IMR-90 (cell line): ENCODE measurements at regions not wholly inside any gene's neighbourhood (a gene's known extent, or its start where the extent isn't known, plus 50 kb on each side); places are given as distances from the start of the nearest gene placed in this dataset.

ENCODE experiments used
- ATAC-seq: fragments of 200-7000 bp; cut with Tn5 transposase; 2 replicates; pipeline ENCODE4 v1.9.1; 2020; ENCODE audit warnings: low read depth, mild to moderate bottlenecking, moderate library complexity
- BruUV-seq: library from RNA; stranded (reverse); fragments of 400-500 nt; replicated peaks from 2 replicates; lab custom pipeline; 2021; lab: Mats Ljungman, UMichigan
- CTCF ChIA-PET: fragments of 300-600 bp; formaldehyde crosslinking; extraction: SDS; loops from one replicate; lab custom pipeline; 2021; ENCODE audit warnings: antibody characterized with exemption; lab: Yijun Ruan, JAX
- POLR2A ChIA-PET: fragments of 300-600 bp; sonication (Branson Sonifier 250); formaldehyde crosslinking; loops from one replicate; lab custom pipeline; 2022; ENCODE audit warnings: antibody characterized with exemption; ENCODE audit not compliant: unreplicated experiment; lab: Charles Lee
- DNase-seq: peaks from one replicate; pipeline ENCODE4 v3.0.0; 2013
- H2AFZ ChIP-seq: replicated peaks from 2 replicates; pipeline ENCODE3; 2013; ENCODE audit warnings: low read length, mild to moderate bottlenecking; ENCODE audit not compliant: poor library complexity
- H2AK5ac ChIP-seq: 2 replicates; pipeline ENCODE4 v1.6.1; 2013; ENCODE audit warnings: low read depth, low read length, inconsistent platforms
- H2AK9ac ChIP-seq: replicated peaks from 2 replicates; pipeline ENCODE3; 2013; ENCODE audit warnings: mild to moderate bottlenecking, low read depth, low read length, moderate library complexity; ENCODE audit not compliant: poor library complexity
- H2BK120ac ChIP-seq: 2 replicates; pipeline ENCODE4 v1.6.1; 2013; ENCODE audit warnings: low read depth, low read length, inconsistent platforms
- H2BK15ac ChIP-seq: 3 replicates; pipeline ENCODE4 v1.6.1; 2013; ENCODE audit warnings: low read depth, low read length, inconsistent platforms
- H2BK20ac ChIP-seq: 2 replicates; pipeline ENCODE4 v1.6.1; 2013; ENCODE audit warnings: low read depth, mild to moderate bottlenecking, inconsistent platforms, low read length, moderate library complexity
- H2BK5ac ChIP-seq: 2 replicates; pipeline ENCODE4 v1.6.1; 2013; ENCODE audit warnings: mild to moderate bottlenecking, low read depth, low read length, inconsistent platforms; ENCODE audit not compliant: poor library complexity, severe bottlenecking
- H3K14ac ChIP-seq: replicated peaks from 2 replicates; pipeline ENCODE4 v1.6.1; 2013; ENCODE audit warnings: low read depth, low read length, inconsistent platforms
- H3K18ac ChIP-seq: 2 replicates; pipeline ENCODE4 v1.6.1; 2013; ENCODE audit warnings: low read depth, low read length, control low read depth
- H3K23ac ChIP-seq: 2 replicates; pipeline ENCODE4 v1.6.1; 2013; ENCODE audit warnings: low read depth, low read length, inconsistent platforms
- H3K27ac ChIP-seq: 2 replicates; pipeline ENCODE4 v1.5.1; 2013; ENCODE audit warnings: mild to moderate bottlenecking, control low read depth, low read length; ENCODE audit not compliant: insufficient read depth
- H3K27me3 ChIP-seq: 2 replicates; pipeline ENCODE4 v1.6.1; 2013; ENCODE audit warnings: low read length; ENCODE audit not compliant: control insufficient read depth, insufficient read depth
- H3K36me3 ChIP-seq: 2 replicates; pipeline ENCODE4 v1.6.1; 2013; ENCODE audit warnings: low read length, mixed read lengths; ENCODE audit not compliant: control insufficient read depth, insufficient read depth
- H3K4ac ChIP-seq: 2 replicates; pipeline ENCODE4 v1.6.1; 2013; ENCODE audit warnings: low read depth, low read length, inconsistent platforms
- H3K4me1 ChIP-seq: 2 replicates; pipeline ENCODE4 v1.6.1; 2013; ENCODE audit warnings: low read length, mixed read lengths; ENCODE audit not compliant: control insufficient read depth, insufficient read depth
- H3K4me2 ChIP-seq: 2 replicates; pipeline ENCODE4 v1.6.1; 2013; ENCODE audit warnings: low read depth, mild to moderate bottlenecking, control low read depth, low read length, moderate library complexity
- H3K4me3 ChIP-seq: 2 replicates; pipeline ENCODE4 v1.5.1; 2013; ENCODE audit warnings: low read depth, mild to moderate bottlenecking, control low read depth, low read length, moderate library complexity; ENCODE audit not compliant: insufficient read depth
- H3K56ac ChIP-seq: 2 replicates; pipeline ENCODE4 v1.6.1; 2013; ENCODE audit warnings: low read length, inconsistent platforms; ENCODE audit not compliant: insufficient read depth; ENCODE audit errors: extremely low read depth
- H3K79me1 ChIP-seq, 2 experiments: 2 replicates each; pipeline ENCODE4 v1.6.1; 2013; ENCODE audit warnings: low read length in 2 of 2, inconsistent platforms in 1 of 2, low read depth in 1 of 2
- H3K9ac ChIP-seq: 2 replicates; pipeline ENCODE4 v1.6.1; 2013; ENCODE audit warnings: low read depth, low read length, control low read depth
- H3K9me1 ChIP-seq: 2 replicates; pipeline ENCODE4 v1.6.1; 2013; ENCODE audit warnings: low read length, inconsistent platforms; ENCODE audit not compliant: insufficient read depth
- H3K9me3 ChIP-seq: 2 replicates; pipeline ENCODE4 v1.6.1; 2013; ENCODE audit warnings: low read length; ENCODE audit not compliant: control insufficient read depth, insufficient read depth
- H4K20me1 ChIP-seq: 2 replicates; pipeline ENCODE4 v1.6.1; 2013; ENCODE audit warnings: low read length, inconsistent platforms; ENCODE audit not compliant: insufficient read depth
- H4K5ac ChIP-seq: 2 replicates; pipeline ENCODE4 v1.6.1; 2013; ENCODE audit warnings: mild to moderate bottlenecking, low read depth, low read length, control low read depth
- H4K8ac ChIP-seq, 2 experiments: 2 replicates each; pipeline ENCODE4 v1.6.1; 2013; ENCODE audit warnings: low read depth in 2 of 2, low read length in 2 of 2, control low read depth in 1 of 2, inconsistent platforms in 1 of 2
- H4K91ac ChIP-seq: 2 replicates; pipeline ENCODE4 v1.6.1; 2013; ENCODE audit warnings: low read depth, low read length, inconsistent platforms; ENCODE audit not compliant: insufficient read depth
- MAFK ChIP-seq: IDR thresholded peaks from 2 replicates; pipeline ENCODE4 v1.6.1; 2012; ENCODE audit warnings: low read depth, low read length, improper control_type of control experiment
- SMC3 ChIP-seq: fragments of 150-350 bp; IDR thresholded peaks from 2 replicates; pipeline ENCODE4 v1.6.1; 2016; ENCODE audit warnings: low read depth, mild to moderate bottlenecking, antibody characterized with exemption, low read length, moderate library complexity
- dilution Hi-C: fragments of 300-500 bp; cut with HindIII; formaldehyde crosslinking; loops from one replicate; pipeline ENCODE4 v1.14.3; 2018; ENCODE audit warnings: low sequenced_read_pairs; ENCODE audit not compliant: unreplicated experiment
- in situ Hi-C: fragments of 300-500 bp; cut with MboI; formaldehyde crosslinking; loops from 3 replicates; pipeline ENCODE4 v1.14.3; 2019; ENCODE audit warnings: low sequenced_read_pairs, inconsistent platforms, mixed read lengths
- intact Hi-C: fragments of 100-400 bp; cut with micrococcal nuclease; formaldehyde crosslinking; loops from 2 replicates; pipeline ENCODE4 v1.10.0; 2022

- no peak overlapping the region for H3K27ac ChIP-seq
- no peak overlapping the region for H2BK20ac ChIP-seq
- ATAC-seq (peak; percentile 37), DNase-seq (peak; percentile 77)
- no peak overlapping the region for H3K9ac ChIP-seq
- no peak overlapping the region for H2BK15ac ChIP-seq
- dilution Hi-C loops: no loop called here
- CTCF ChIA-PET: interaction anchor here (0.6 to 1.0 kb wide), 6 partner anchors 15 to 572 kb away, joined by 3 to 6 read pairs (median 4); no protein-coding TSS in a partner anchor
- no TSS peak for BruUV-seq
- no peak overlapping the region for H3K4me2 ChIP-seq
- no peak overlapping the region for H3K18ac ChIP-seq
- no peak overlapping the region for H3K4me3 ChIP-seq
- H3K27me3 ChIP-seq: no peaks in the 10 kb centered on the region
- no peak overlapping the region for H4K5ac ChIP-seq
- H4K91ac ChIP-seq: no peak overlapping the region
- intact Hi-C loops: no loop called here
- H3K9me1 ChIP-seq: peaks cover 14% of the 10 kb centered on the region
- H4K20me1 ChIP-seq: peaks cover 20% of the 10 kb centered on the region
- H3K4ac ChIP-seq: no peak overlapping the region
- no peak overlapping the region for H3K14ac ChIP-seq
- POLR2A ChIA-PET: no interaction called here
- H3K79me1 ChIP-seq: peaks cover 6 to 64% of the 10 kb centered on the region in 2 experiments; a peak in 2 of 4 replicates
- in situ Hi-C loops: no loop called here
- H3K56ac ChIP-seq: no peak overlapping the region
- H3K9me3 ChIP-seq: no peaks in the 10 kb centered on the region
- peak overlapping the region; percentile 10 for H2BK5ac ChIP-seq
- peaks cover 29% of the 10 kb centered on the region for H3K4me1 ChIP-seq
- H2AFZ ChIP-seq: no peak overlapping the region
- H3K36me3 ChIP-seq: no peaks in the 10 kb centered on the region
- H4K8ac ChIP-seq: no peak overlapping the region
- H2AK5ac ChIP-seq: no peak overlapping the region
- H3K23ac ChIP-seq: no peak overlapping the region
- no peak for TF ChIP-seq SMC3
- TF ChIP-seq MAFK: 0 out of 2 replicates have a peak, but pooled peaks have one; percentile 22
- H2AK9ac ChIP-seq: no peak overlapping the region
- no peak overlapping the region for H2BK120ac ChIP-seq
Observed at GRCh38 chr6:56752009-56752408, 109.3 kb upstream of the DST start.
